ENCODE measurements at regions not wholly inside any gene's neighbourhood (a gene's known extent, or its start where the extent isn't known, plus 50 kb on each side); places are given as distances from the start of the nearest gene placed in this dataset.

GRCh38 chr2:40751981-40752380 lies 300.1 kb upstream of the SLC8A1 start:
- no peak for TF ChIP-seq ZNF274 (IDR thresholded peaks at IDR 0.05; ENCODE audit: low read depth, low read length)
- no peak for TF ChIP-seq SUZ12 (IDR thresholded peaks at IDR 0.05; ENCODE audit: extremely low read depth, insufficient read depth, insufficient read length)

All from NT2/D1 (cell line).